ENCODE measurements at regions not wholly inside any gene's neighbourhood (a gene's known extent, or its start where the extent isn't known, plus 50 kb on each side); places are given as distances from the start of the nearest gene placed in this dataset.

- TF ChIP-seq JUND (IDR thresholded peaks at IDR 0.05) = no peak
- TF ChIP-seq, protein P1, sequence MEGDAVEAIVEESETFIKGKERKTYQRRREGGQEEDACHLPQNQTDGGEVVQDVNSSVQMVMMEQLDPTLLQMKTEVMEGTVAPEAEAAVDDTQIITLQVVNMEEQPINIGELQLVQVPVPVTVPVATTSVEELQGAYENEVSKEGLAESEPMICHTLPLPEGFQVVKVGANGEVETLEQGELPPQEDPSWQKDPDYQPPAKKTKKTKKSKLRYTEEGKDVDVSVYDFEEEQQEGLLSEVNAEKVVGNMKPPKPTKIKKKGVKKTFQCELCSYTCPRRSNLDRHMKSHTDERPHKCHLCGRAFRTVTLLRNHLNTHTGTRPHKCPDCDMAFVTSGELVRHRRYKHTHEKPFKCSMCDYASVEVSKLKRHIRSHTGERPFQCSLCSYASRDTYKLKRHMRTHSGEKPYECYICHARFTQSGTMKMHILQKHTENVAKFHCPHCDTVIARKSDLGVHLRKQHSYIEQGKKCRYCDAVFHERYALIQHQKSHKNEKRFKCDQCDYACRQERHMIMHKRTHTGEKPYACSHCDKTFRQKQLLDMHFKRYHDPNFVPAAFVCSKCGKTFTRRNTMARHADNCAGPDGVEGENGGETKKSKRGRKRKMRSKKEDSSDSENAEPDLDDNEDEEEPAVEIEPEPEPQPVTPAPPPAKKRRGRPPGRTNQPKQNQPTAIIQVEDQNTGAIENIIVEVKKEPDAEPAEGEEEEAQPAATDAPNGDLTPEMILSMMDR (IDR thresholded peaks at IDR 0.05 in 2 of 3, conservative IDR thresholded peaks at IDR 0.05 in 1 of 3; ENCODE audit: borderline replicate concordance in 1 of 3, insufficient read depth in 1 of 3, low read depth in 2 of 3, low read length in 2 of 3) = no peak
- no peak for TF ChIP-seq POLR2AphosphoS5 (IDR thresholded peaks at IDR 0.05; ENCODE audit: low read depth, low read length)
- no peak for TF ChIP-seq TCF7L2 (IDR thresholded peaks at IDR 0.05; ENCODE audit: borderline replicate concordance, extremely low read depth, insufficient read depth, insufficient read length)
Observed at GRCh38 chr11:110812086-110812733, 100.0 kb upstream of the ARHGAP20 start.
